Peyer's patch (tissue), 4 donors: ENCODE measurements at regions not wholly inside any gene's neighbourhood (a gene's known extent, or its start where the extent isn't known, plus 50 kb on each side); places are given as distances from the start of the nearest gene placed in this dataset.

Experiments
- CTCF ChIP-seq, 6 experiments: fragments of 450-650 bp in 4 of 6; fragments of 200-600 bp in 2 of 6; sonication (generic) in 1 of 6; IDR thresholded peaks; one replicate each; pipeline ENCODE4 v1.5.1; 2017 to 2019; ENCODE audit warnings: antibody characterized with exemption in 6 of 6, mild to moderate bottlenecking in 3 of 6, moderate library complexity in 1 of 6
- POLR2A ChIP-seq, 2 donors: fragments of 450-650 bp; IDR thresholded peaks; one replicate each; pipeline ENCODE4 v1.5.1; 2017; ENCODE audit warnings: antibody characterized with exemption in 2 of 2, mild to moderate bottlenecking in 2 of 2, moderate library complexity in 2 of 2

GRCh38 chr6:71810880-71811279 is 75.5 kb upstream of the RIMS1 start:
- TF ChIP-seq CTCF (IDR thresholded peaks at IDR 0.05) (no peak), POLR2A (IDR thresholded peaks at IDR 0.05) (no peak)
